ENCODE measurements at regions not wholly inside any gene's neighbourhood (a gene's known extent, or its start where the extent isn't known, plus 50 kb on each side); places are given as distances from the start of the nearest gene placed in this dataset.
A peak's percentile ranks its signal among the peaks of the same experiment; 100 is the strongest.
"Not testable (repeated sequence)": the region's sequence is repeated elsewhere in the genome, so short reads cannot be mapped to it uniquely, and the experiment has no call there.

DNA sequence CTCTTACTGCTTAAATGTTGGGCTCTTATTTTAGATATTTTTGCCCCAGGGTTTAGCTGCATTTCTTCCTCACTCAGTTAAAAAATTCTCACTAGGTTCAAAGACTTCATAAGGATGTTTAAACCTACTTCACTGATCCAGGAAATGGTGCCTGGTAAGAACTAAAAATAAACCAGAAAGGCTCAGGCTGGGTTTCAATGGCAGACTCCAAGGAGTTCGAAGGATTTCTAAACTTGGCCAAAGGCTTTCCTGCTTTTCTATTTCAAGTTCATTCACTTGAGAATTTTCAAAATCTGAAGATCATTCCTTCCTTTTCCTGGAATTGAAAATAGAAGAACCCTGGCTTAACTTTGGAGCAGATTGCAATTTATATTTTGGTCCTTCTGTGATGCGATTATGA, 193.0 kb upstream of the MAP1B start:
- H3K4me3 ChIP-seq (ENCODE audit: low read depth, low read length) = no peak overlapping the region
- H3K27me3 Mint-ChIP-seq = no peaks in the 10 kb centered on the region
- H3K9me3 ChIP-seq (ENCODE audit: control insufficient read depth in 2 of 2, low read length in 2 of 2) = no peaks in the 10 kb centered on the region
- H3K36me3 ChIP-seq (ENCODE audit: control insufficient read depth, insufficient read depth, low read length) = no peaks in the 10 kb centered on the region
- H3K36me3 Mint-ChIP-seq = no peaks in the 10 kb centered on the region
- H3K4me1 Mint-ChIP-seq = no peaks in the 10 kb centered on the region
- ATAC-seq (ENCODE audit: low read depth in 2 of 2) = no peak
- H3K27me3 ChIP-seq (ENCODE audit: control insufficient read depth, insufficient read depth, low read length) = peaks cover 3% of the 10 kb centered on the region
- no peak overlapping the region for H3K4me3 Mint-ChIP-seq
- H3K27ac ChIP-seq (ENCODE audit: insufficient read depth, low read length, poor library complexity, severe bottlenecking) = no peak overlapping the region
- no peaks in the 10 kb centered on the region for H3K4me1 ChIP-seq (ENCODE audit: control insufficient read depth, insufficient read depth, low read length, poor library complexity, severe bottlenecking)
- no peak overlapping the region for H3K27ac Mint-ChIP-seq
- H3K9me3 Mint-ChIP-seq = peaks cover 0 to 10% (median 3%) of the 10 kb centered on the region in 7 donors
- DNase-seq = no peak

DNA sequence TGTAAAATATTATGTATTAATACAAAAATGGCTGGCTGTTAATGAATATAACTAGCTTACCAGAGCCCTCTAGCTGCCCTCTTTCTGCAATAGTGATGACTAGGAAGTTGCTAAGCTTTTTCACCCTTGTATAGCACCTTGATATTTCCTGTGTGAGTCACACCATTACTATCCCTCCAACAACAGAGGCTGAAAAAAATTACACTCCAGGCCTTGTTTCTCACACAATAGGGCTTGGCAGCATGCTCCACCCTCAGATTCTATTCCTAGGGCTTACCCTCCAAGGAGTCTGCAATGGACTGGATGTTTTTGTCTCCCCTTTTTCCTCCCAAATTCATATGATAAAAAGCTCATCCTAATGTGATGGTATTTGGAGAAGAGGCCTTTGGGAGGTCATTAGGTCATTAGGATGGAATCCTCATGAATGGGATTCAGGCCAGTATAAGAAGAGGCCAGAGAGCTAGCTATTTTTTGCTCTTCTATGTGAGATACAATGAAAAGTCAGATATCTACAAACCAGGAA, 184.6 kb upstream of the MAP1B start:
- Histone ChIP-seq H3K9me3 (ENCODE audit: control insufficient read depth in 2 of 2, low read length in 2 of 2) (no peaks in the 10 kb centered on the region), H3K27me3 (ENCODE audit: control insufficient read depth, insufficient read depth, low read length) (no peaks in the 10 kb centered on the region), H3K27ac (ENCODE audit: insufficient read depth, low read length, poor library complexity, severe bottlenecking) (no peak overlapping the region), H3K4me1 (ENCODE audit: control insufficient read depth, insufficient read depth, low read length, poor library complexity, severe bottlenecking) (no peaks in the 10 kb centered on the region), H3K4me3 (ENCODE audit: low read depth, low read length) (no peak overlapping the region), H3K36me3 (ENCODE audit: control insufficient read depth, insufficient read depth, low read length) (no peaks in the 10 kb centered on the region)
- Mint-ChIP-seq H3K9me3 (peaks cover 2 to 16% (median 6%) of the 10 kb centered on the region in 7 donors), H3K36me3 (no peaks in the 10 kb centered on the region), H3K27me3 (peaks cover 22% of the 10 kb centered on the region), H3K4me3 (no peak overlapping the region), H3K27ac (no peak overlapping the region), H3K4me1 (no peaks in the 10 kb centered on the region)
- DNase-seq = peak in 1 of 3 donors; percentile 9
- no peak for ATAC-seq (ENCODE audit: low read depth in 2 of 2)

DNA sequence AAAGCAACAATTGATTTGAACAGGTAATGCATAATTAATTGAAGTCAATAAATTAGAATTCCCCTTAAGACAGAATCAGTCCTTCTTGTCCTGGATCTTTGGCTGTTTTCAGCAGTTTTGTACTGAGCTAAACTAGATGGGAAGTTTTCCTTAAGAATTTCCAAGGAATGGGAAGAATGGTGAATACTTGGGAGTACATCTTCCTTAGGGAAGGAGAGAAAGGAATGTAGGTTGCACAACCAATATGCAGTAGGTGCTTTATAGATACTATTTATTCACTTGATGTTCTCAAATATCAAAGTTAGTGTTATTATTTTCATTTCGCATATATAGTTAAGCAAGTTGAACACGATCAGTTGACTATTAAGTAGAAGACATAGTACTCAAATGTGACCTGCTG, 183.5 kb upstream of the MAP1B start:
- no peak overlapping the region for H3K27ac Mint-ChIP-seq
- peaks cover 22% of the 10 kb centered on the region for H3K27me3 Mint-ChIP-seq

DNA sequence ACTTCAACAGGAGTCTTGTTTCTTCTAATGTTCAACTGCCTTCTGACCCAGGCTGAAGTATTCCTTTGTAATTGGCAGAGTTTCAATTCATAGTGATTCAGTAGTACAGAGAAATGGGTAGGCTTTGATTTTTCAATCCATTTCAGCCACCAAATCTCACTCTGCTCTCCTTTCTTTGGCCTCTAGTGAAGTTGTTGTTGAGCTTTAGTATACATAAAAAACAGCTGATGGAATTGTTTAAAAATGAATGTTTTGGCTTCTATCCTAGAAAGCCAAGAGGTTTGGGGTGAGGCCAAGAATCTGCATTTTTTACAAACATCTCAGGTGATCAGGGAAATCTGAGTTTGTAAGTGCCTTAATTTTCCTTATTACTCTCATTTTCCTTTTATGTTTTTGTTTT, 182.9 kb upstream of the MAP1B start:
- Histone ChIP-seq H3K27me3 (ENCODE audit: control insufficient read depth, insufficient read depth, low read length) (no peaks in the 10 kb centered on the region), H3K4me3 (ENCODE audit: low read depth, low read length) (no peak overlapping the region), H3K27ac (ENCODE audit: insufficient read depth, low read length, poor library complexity, severe bottlenecking) (no peak overlapping the region), H3K9me3 (ENCODE audit: control insufficient read depth in 2 of 2, low read length in 2 of 2) (no peaks in the 10 kb centered on the region), H3K4me1 (ENCODE audit: control insufficient read depth, insufficient read depth, low read length, poor library complexity, severe bottlenecking) (no peaks in the 10 kb centered on the region), H3K36me3 (ENCODE audit: control insufficient read depth, insufficient read depth, low read length) (no peaks in the 10 kb centered on the region)
- Mint-ChIP-seq H3K9me3 (peaks cover 0 to 22% (median 3%) of the 10 kb centered on the region in 7 donors), H3K27ac (no peak overlapping the region), H3K4me3 (no peak overlapping the region), H3K36me3 (no peaks in the 10 kb centered on the region), H3K4me1 (no peaks in the 10 kb centered on the region), H3K27me3 (peaks cover 22% of the 10 kb centered on the region)
- no peak for DNase-seq
- ATAC-seq (ENCODE audit: low read depth in 2 of 2) = no peak

More for the DNA sequence above, 183.5 kb upstream of the MAP1B start:
- H3K27ac ChIP-seq (ENCODE audit: insufficient read depth, low read length, poor library complexity, severe bottlenecking) = no peak overlapping the region
- ATAC-seq (ENCODE audit: low read depth in 2 of 2) (no peak), DNase-seq (no peak)
- H3K27me3 ChIP-seq (ENCODE audit: control insufficient read depth, insufficient read depth, low read length) = no peaks in the 10 kb centered on the region
- Mint-ChIP-seq H3K4me1 (no peaks in the 10 kb centered on the region), H3K4me3 (no peak overlapping the region), H3K36me3 (no peaks in the 10 kb centered on the region), H3K9me3 (peaks cover 2 to 22% (median 4%) of the 10 kb centered on the region in 7 donors)
- H3K4me3 ChIP-seq (ENCODE audit: low read depth, low read length) = no peak overlapping the region
- H3K4me1 ChIP-seq (ENCODE audit: control insufficient read depth, insufficient read depth, low read length, poor library complexity, severe bottlenecking) = no peaks in the 10 kb centered on the region
- H3K36me3 ChIP-seq (ENCODE audit: control insufficient read depth, insufficient read depth, low read length) = no peaks in the 10 kb centered on the region
- H3K9me3 ChIP-seq (ENCODE audit: control insufficient read depth in 2 of 2, low read length in 2 of 2) = no peaks in the 10 kb centered on the region

DNA sequence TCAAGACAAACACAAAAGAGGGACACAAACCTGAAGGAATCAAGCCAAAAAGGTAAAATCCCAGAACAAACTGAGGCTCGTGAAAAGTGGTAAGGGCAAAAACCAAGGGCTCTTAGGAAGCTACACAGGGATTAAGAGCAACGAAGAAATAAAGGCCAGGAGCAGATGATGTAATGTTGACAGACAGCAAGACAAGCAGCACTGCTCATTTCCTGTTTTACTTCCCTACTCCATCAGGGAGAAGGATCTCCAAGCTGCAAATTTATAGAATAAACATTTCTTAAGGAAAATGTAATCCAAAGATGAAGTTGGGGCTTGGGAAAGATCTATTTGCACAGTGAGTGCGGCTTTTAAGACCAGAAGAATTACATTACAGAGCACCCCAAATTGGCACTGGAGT, 182.3 kb upstream of the MAP1B start:
- Mint-ChIP-seq H3K36me3 (no peaks in the 10 kb centered on the region), H3K27me3 (peaks cover 22% of the 10 kb centered on the region), H3K9me3 (peaks cover 0 to 20% (median 3%) of the 10 kb centered on the region in 7 donors), H3K27ac (no peak overlapping the region), H3K4me1 (no peaks in the 10 kb centered on the region), H3K4me3 (no peak overlapping the region)
- Histone ChIP-seq H3K36me3 (ENCODE audit: control insufficient read depth, insufficient read depth, low read length) (no peaks in the 10 kb centered on the region), H3K27ac (ENCODE audit: insufficient read depth, low read length, poor library complexity, severe bottlenecking) (no peak overlapping the region), H3K9me3 (ENCODE audit: control insufficient read depth in 2 of 2, low read length in 2 of 2) (no peaks in the 10 kb centered on the region), H3K4me1 (ENCODE audit: control insufficient read depth, insufficient read depth, low read length, poor library complexity, severe bottlenecking) (no peaks in the 10 kb centered on the region), H3K4me3 (ENCODE audit: low read depth, low read length) (no peak overlapping the region), H3K27me3 (ENCODE audit: control insufficient read depth, insufficient read depth, low read length) (peaks cover 2% of the 10 kb centered on the region)
- ATAC-seq (ENCODE audit: low read depth in 2 of 2) (no peak), DNase-seq (no peak)

DNA sequence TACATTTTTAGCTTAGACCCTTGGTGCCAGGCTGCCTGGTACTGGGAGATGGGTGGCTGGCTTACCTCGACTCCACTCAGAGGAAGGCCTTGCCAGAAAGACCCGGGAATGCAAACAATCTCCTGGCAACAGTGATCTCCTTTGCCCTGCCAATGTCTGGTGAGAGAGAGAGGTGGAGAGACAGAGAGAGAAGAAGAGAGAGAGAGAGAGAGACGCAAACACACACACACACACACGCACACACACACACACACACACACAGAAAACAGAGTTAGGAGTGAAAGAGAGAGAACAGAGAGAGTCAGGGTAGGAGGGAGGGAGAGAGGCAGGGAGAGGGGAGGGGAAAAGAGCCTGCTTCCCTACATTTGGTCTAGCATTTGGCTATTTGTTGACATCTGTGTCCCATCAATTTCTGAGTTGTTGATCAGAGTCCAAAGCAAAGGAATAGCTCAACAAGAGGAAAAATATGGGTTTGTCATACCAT, 181.6 kb upstream of the MAP1B start:
- Mint-ChIP-seq H3K27me3 (peaks cover 20% of the 10 kb centered on the region), H3K9me3 (peaks cover 0 to 18% (median 3%) of the 10 kb centered on the region in 7 donors)

DNA sequence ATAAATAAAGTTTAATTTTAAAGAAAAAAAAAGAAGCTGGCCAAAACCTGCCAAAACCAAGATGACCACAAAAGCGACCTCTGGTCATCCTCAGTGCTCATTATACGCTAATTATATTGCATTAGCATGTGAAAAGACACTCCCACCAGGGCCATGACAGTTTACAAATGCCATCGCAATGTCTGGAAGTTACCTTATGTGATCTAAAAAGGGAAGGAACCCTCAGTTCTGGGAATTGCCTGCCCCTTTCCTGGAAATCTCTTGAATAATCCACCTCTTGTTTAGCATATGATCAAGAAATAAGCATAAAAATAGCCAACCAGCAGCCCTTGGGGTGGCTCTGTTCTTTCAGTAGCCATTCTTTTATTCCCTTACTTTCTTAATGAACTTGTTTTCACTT, 178.3 kb upstream of the MAP1B start:
- Histone ChIP-seq H3K4me1 (ENCODE audit: control insufficient read depth, insufficient read depth, low read length, poor library complexity, severe bottlenecking) (no peaks in the 10 kb centered on the region), H3K9me3 (ENCODE audit: control insufficient read depth in 2 of 2, low read length in 2 of 2) (no peaks in the 10 kb centered on the region), H3K36me3 (ENCODE audit: control insufficient read depth, insufficient read depth, low read length) (no peaks in the 10 kb centered on the region), H3K4me3 (ENCODE audit: low read depth, low read length) (no peak overlapping the region), H3K27ac (ENCODE audit: insufficient read depth, low read length, poor library complexity, severe bottlenecking) (no peak overlapping the region), H3K27me3 (ENCODE audit: control insufficient read depth, insufficient read depth, low read length) (peaks cover 2% of the 10 kb centered on the region)
- H3K36me3 Mint-ChIP-seq = no peaks in the 10 kb centered on the region
- ATAC-seq (ENCODE audit: low read depth in 2 of 2) = no peak
- H3K4me1 Mint-ChIP-seq = no peaks in the 10 kb centered on the region
- no peak overlapping the region for H3K4me3 Mint-ChIP-seq
- peaks cover 11% of the 10 kb centered on the region for H3K27me3 Mint-ChIP-seq
- no peak overlapping the region for H3K27ac Mint-ChIP-seq
- H3K9me3 Mint-ChIP-seq = peaks cover 0 to 18% (median 3%) of the 10 kb centered on the region in 7 donors
- no peak for DNase-seq

More for the DNA sequence above, 181.6 kb upstream of the MAP1B start:
- H3K4me3 ChIP-seq (ENCODE audit: low read depth, low read length) = no peak overlapping the region
- Mint-ChIP-seq H3K27ac (no peak overlapping the region), H3K36me3 (no peaks in the 10 kb centered on the region), H3K4me3 (no peak overlapping the region), H3K4me1 (no peaks in the 10 kb centered on the region)
- no peak for DNase-seq
- H3K9me3 ChIP-seq (ENCODE audit: control insufficient read depth in 2 of 2, low read length in 2 of 2) = no peaks in the 10 kb centered on the region
- H3K27ac ChIP-seq (ENCODE audit: insufficient read depth, low read length, poor library complexity, severe bottlenecking) = no peak overlapping the region
- H3K36me3 ChIP-seq (ENCODE audit: control insufficient read depth, insufficient read depth, low read length) = no peaks in the 10 kb centered on the region
- H3K4me1 ChIP-seq (ENCODE audit: control insufficient read depth, insufficient read depth, low read length, poor library complexity, severe bottlenecking) = no peaks in the 10 kb centered on the region
- H3K27me3 ChIP-seq (ENCODE audit: control insufficient read depth, insufficient read depth, low read length) = peaks cover 2% of the 10 kb centered on the region
- ATAC-seq (ENCODE audit: low read depth in 2 of 2) = no peak

DNA sequence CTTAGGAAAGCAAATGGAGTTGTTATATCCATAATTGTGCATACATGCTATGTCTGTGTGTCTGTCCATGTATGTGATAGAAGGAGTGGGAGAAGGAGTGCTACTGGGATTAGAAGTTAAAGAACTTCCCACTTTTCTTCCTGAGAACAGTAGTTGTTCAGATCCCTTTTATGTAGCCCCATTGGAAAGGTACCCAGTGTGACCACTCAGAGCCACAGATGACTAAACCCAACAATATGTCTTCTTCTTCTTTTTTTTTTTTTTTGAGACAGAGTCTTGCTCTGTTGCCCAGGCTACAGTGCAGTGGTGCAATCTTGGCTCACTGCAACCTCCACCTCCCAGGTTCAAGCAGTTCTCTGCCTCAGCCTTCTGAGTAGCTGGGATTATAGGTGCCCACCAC, 176.7 kb upstream of the MAP1B start:
- H3K4me3 Mint-ChIP-seq; H3K27me3 Mint-ChIP-seq; H3K27ac ChIP-seq (ENCODE audit: insufficient read depth, low read length, poor library complexity, severe bottlenecking); DNase-seq; H3K27ac Mint-ChIP-seq; H3K36me3 ChIP-seq (ENCODE audit: control insufficient read depth, insufficient read depth, low read length); H3K27me3 ChIP-seq (ENCODE audit: control insufficient read depth, insufficient read depth, low read length); ATAC-seq (ENCODE audit: low read depth in 2 of 2); H3K4me1 Mint-ChIP-seq; H3K4me1 ChIP-seq (ENCODE audit: control insufficient read depth, insufficient read depth, low read length, poor library complexity, severe bottlenecking); H3K36me3 Mint-ChIP-seq; H3K9me3 ChIP-seq (ENCODE audit: control insufficient read depth in 2 of 2, low read length in 2 of 2); H3K4me3 ChIP-seq (ENCODE audit: low read depth, low read length): not testable (repeated sequence)
- peaks cover 0 to 18% (median 3%) of the 10 kb centered on the region in 7 donors for H3K9me3 Mint-ChIP-seq

All from CD4-positive, CD25-positive, alpha-beta regulatory T cell (primary cell).